NB4 (cell line): ENCODE measurements at regions not wholly inside any gene's neighbourhood (a gene's known extent, or its start where the extent isn't known, plus 50 kb on each side); places are given as distances from the start of the nearest gene placed in this dataset.

Experiments used
- DNase-seq: peaks from one replicate; pipeline ENCODE4 v3.0.0; 2010; ENCODE audit warnings: low read depth
- H3K4me3 ChIP-seq: one replicate; pipeline ENCODE4 v1.5.1; 2011; ENCODE audit warnings: mild to moderate bottlenecking, low read depth, low read length, moderate library complexity
- CTCF ChIP-seq: IDR thresholded peaks from one replicate; pipeline ENCODE4 v1.5.1; 2012; ENCODE audit warnings: low read depth, low read length
- MAX ChIP-seq: IDR thresholded peaks from 2 replicates; pipeline ENCODE4 v1.6.1; 2011; ENCODE audit warnings: low read depth, low read length
- MYC ChIP-seq: IDR thresholded peaks from 2 replicates; pipeline ENCODE4 v1.6.1; 2011; ENCODE audit warnings: low read depth, low read length
- POLR2A ChIP-seq: IDR thresholded peaks from 2 replicates; pipeline ENCODE4 v1.6.1; 2011; ENCODE audit warnings: mild to moderate bottlenecking; ENCODE audit not compliant: insufficient read length; ENCODE audit errors: extremely low read depth

GRCh38 chr14:36012621-36013020, 163.9 kb downstream of the PTCSC3 start:
- H3K4me3 ChIP-seq: no peak overlapping the region
- no peak for TF ChIP-seq CTCF
- TF ChIP-seq MYC: no peak
- no peak for TF ChIP-seq MAX
- TF ChIP-seq POLR2A: no peak
- no peak for DNase-seq

- no peak overlapping the region for H3K4me3 ChIP-seq
- no peak for DNase-seq
- TF ChIP-seq POLR2A: no peak
- no peak for TF ChIP-seq MYC
- TF ChIP-seq MAX: no peak
- TF ChIP-seq CTCF: no peak
Measured at GRCh38 chr14:36009643-36010042, 166.9 kb downstream of the PTCSC3 start.

GRCh38 chr14:36006623-36007022, 169.9 kb downstream of the PTCSC3 start:
- no peak for DNase-seq
- TF ChIP-seq MAX: no peak
- no peak for TF ChIP-seq POLR2A
- no peak for TF ChIP-seq CTCF
- TF ChIP-seq MYC: no peak
- H3K4me3 ChIP-seq: no peak overlapping the region

GRCh38 chr14:36005670-36006069, 170.9 kb downstream of the PTCSC3 start:
- TF ChIP-seq MYC (no peak), POLR2A (no peak), CTCF (no peak), MAX (no peak)
- no peak for DNase-seq
- H3K4me3 ChIP-seq: no peak overlapping the region

GRCh38 chr14:36001936-36002335, 174.6 kb downstream of the PTCSC3 start:
- DNase-seq: no peak
- no peak overlapping the region for H3K4me3 ChIP-seq
- TF ChIP-seq MAX: no peak
- no peak for TF ChIP-seq CTCF
- TF ChIP-seq POLR2A: no peak
- TF ChIP-seq MYC: no peak

GRCh38 chr14:35999294-35999693, 173.2 kb downstream of the BRMS1L start:
- no peak for TF ChIP-seq POLR2A
- TF ChIP-seq MAX: no peak
- TF ChIP-seq MYC: no peak
- TF ChIP-seq CTCF: no peak
- DNase-seq: no peak
- H3K4me3 ChIP-seq: no peak overlapping the region
